Lung (tissue), 11 donors: ENCODE measurements at regions not wholly inside any gene's neighbourhood (a gene's known extent, or its start where the extent isn't known, plus 50 kb on each side); places are given as distances from the start of the nearest gene placed in this dataset.

Source experiments
- ATAC-seq: fragments of 200-7000 bp; cut with Tn5 transposase; one replicate; pipeline ENCODE4 v1.9.1; 2020; ENCODE audit warnings: moderate number of reproducible peaks; ENCODE audit not compliant: insufficient read depth, low FRiP score
- DNase-seq, 3 donors: peaks; one replicate each; pipeline ENCODE4 v3.0.0-alpha.2; 2013 to 2017
- H3K27ac ChIP-seq, 2 donors: one replicate each; pipeline ENCODE4 v1.5.1; 2013; ENCODE audit warnings: mild to moderate bottlenecking in 2 of 2, moderate library complexity in 2 of 2, control low read depth in 1 of 2, inconsistent platforms in 1 of 2, low read depth in 1 of 2, low read length in 1 of 2
- H3K27me3 ChIP-seq, 3 donors: one replicate each; pipeline ENCODE4 v1.5.1; 2013; ENCODE audit warnings: low read length in 2 of 3; ENCODE audit not compliant: control insufficient read depth in 3 of 3, insufficient read depth in 3 of 3
- H3K36me3 ChIP-seq, 4 donors: one replicate each; pipeline ENCODE4 v1.5.1; 2013; ENCODE audit warnings: low read length in 4 of 4, mild to moderate bottlenecking in 1 of 4, moderate library complexity in 1 of 4; ENCODE audit not compliant: control insufficient read depth in 4 of 4, insufficient read depth in 4 of 4
- H3K4me1 ChIP-seq, 5 donors: one replicate each; pipeline ENCODE4 v1.5.1; 2013; ENCODE audit warnings: low read length in 5 of 5, mild to moderate bottlenecking in 2 of 5, moderate library complexity in 1 of 5; ENCODE audit not compliant: control insufficient read depth in 5 of 5, insufficient read depth in 5 of 5
- H3K4me3 ChIP-seq: one replicate; pipeline ENCODE4 v1.5.1; 2013; ENCODE audit warnings: mild to moderate bottlenecking, control low read depth, moderate library complexity
- H3K9ac ChIP-seq, 2 donors: one replicate each; pipeline ENCODE4 v1.5.1; 2013; ENCODE audit warnings: low read length in 2 of 2, control low read depth in 1 of 2; ENCODE audit not compliant: insufficient read depth in 1 of 2
- H3K9me3 ChIP-seq, 4 donors: one replicate each; pipeline ENCODE4 v1.5.1; 2013; ENCODE audit warnings: low read length in 3 of 4, mild to moderate bottlenecking in 1 of 4, moderate library complexity in 1 of 4; ENCODE audit not compliant: control insufficient read depth in 4 of 4, insufficient read depth in 3 of 4
- CTCF ChIP-seq: IDR thresholded peaks from 2 replicates; pipeline ENCODE4 v1.5.1; 2012; ENCODE audit warnings: mild to moderate bottlenecking; ENCODE audit errors: control extremely low read depth, extremely low read depth
- WGBS, 2 donors: extraction: QIAGEN DNeasy Blood & Tissue Kit; methylation state at CpG; one replicate each; pipeline ENCODE4 v1.1.7; 2013; 5-methylcytosine and 5-hydroxymethylcytosine counted together
- donor health status: control.
- donor health status: control.
- donor health status: Bipolar disorder and iron deficiency.
- donor health status: healthy.
- donor health status: DM: yes; HTN: yes; CAD: no.

GRCh38 chr3:76222201-76222600 lies 436.9 kb upstream of the ZNF717 start:
- Histone ChIP-seq H3K4me1 (peaks cover 0 to 5% (median 0%) of the 10 kb centered on the region in 5 donors), H3K27ac (no peak overlapping the region), H3K4me3 (no peak overlapping the region), H3K9ac (no peak overlapping the region), H3K36me3 (no peaks in the 10 kb centered on the region), H3K27me3 (no peaks in the 10 kb centered on the region), H3K9me3 (no peaks in the 10 kb centered on the region)
- 33 to 57% methylated on average over 2 of the region's 2 CpGs for WGBS, 2 donors
- DNase-seq, result peak; percentile 26 to 85 (median 63)
- ATAC-seq, result no peak
- TF ChIP-seq CTCF, result no peak

GRCh38 chr3:76231258-76231657 lies 445.9 kb upstream of the ZNF717 start:
- Histone ChIP-seq H3K9ac (no peak overlapping the region), H3K27ac (no peak overlapping the region), H3K36me3 (no peaks in the 10 kb centered on the region), H3K4me1 (no peaks in the 10 kb centered on the region), H3K4me3 (no peak overlapping the region), H3K9me3 (peaks cover 0 to 3% (median 1%) of the 10 kb centered on the region in 4 donors), H3K27me3 (peaks cover 0 to 2% (median 0%) of the 10 kb centered on the region in 3 donors)
- no peak for ATAC-seq
- TF ChIP-seq CTCF, result no peak
- no peak for DNase-seq
- 88% methylated on average over 4 of the region's 4 CpGs for WGBS, 2 donors

- no peaks in the 10 kb centered on the region for H3K27me3 ChIP-seq
These were observed 457.8 kb upstream of the ZNF717 start for GRCh38 chr3:76242886-76243753.

More at GRCh38 chr3:76242886-76243753, 457.8 kb upstream of the ZNF717 start:
- H3K9ac ChIP-seq, result no peak overlapping the region
- no peak overlapping the region for H3K4me3 ChIP-seq
- ATAC-seq (no peak), DNase-seq (no peak)
- H3K27ac ChIP-seq, result no peak overlapping the region
- H3K36me3 ChIP-seq, result no peaks in the 10 kb centered on the region
- TF ChIP-seq CTCF, result no peak
- H3K4me1 ChIP-seq, result peaks cover 0 to 4% (median 0%) of the 10 kb centered on the region in 5 donors
- 84 to 87% methylated on average over 17 of the region's 17 CpGs for WGBS, 2 donors
- no peaks in the 10 kb centered on the region for H3K9me3 ChIP-seq
